ENCODE measurements at regions not wholly inside any gene's neighbourhood (a gene's known extent, or its start where the extent isn't known, plus 50 kb on each side); places are given as distances from the start of the nearest gene placed in this dataset.
"Not testable (repeated sequence)": the region's sequence is repeated elsewhere in the genome, so short reads cannot be mapped to it uniquely, and the experiment has no call there.

DNA sequence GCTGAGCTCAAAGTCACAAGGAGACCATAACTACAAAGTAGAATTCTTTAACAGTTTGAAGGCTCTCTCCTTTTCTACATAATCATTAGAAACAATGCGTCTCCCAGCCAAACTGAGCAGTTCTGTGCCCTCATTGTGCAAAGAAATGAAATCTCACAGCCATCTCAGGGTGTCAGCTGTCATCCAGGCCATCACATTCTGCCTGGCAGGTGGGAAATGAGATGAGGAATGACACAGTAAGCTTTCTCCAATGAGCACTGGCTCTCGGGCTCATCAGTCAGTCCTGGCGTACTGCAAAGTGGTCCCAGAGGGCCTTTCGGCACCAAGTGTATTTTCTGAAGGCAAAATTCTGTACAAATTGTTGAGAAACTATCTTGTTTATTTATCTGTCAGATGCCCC is 306.5 kb downstream of the KCTD12 start:
- no peak for DNase-seq (ENCODE audit: extremely low spot score)
- POLR2A ChIA-PET, result no interaction called here
- CTCF ChIA-PET, result interaction anchor here (1.0 kb wide), 1 partner anchor 9 kb away, joined by 4 read pairs; no protein-coding TSS in a partner anchor
- TF ChIP-seq, protein P1, sequence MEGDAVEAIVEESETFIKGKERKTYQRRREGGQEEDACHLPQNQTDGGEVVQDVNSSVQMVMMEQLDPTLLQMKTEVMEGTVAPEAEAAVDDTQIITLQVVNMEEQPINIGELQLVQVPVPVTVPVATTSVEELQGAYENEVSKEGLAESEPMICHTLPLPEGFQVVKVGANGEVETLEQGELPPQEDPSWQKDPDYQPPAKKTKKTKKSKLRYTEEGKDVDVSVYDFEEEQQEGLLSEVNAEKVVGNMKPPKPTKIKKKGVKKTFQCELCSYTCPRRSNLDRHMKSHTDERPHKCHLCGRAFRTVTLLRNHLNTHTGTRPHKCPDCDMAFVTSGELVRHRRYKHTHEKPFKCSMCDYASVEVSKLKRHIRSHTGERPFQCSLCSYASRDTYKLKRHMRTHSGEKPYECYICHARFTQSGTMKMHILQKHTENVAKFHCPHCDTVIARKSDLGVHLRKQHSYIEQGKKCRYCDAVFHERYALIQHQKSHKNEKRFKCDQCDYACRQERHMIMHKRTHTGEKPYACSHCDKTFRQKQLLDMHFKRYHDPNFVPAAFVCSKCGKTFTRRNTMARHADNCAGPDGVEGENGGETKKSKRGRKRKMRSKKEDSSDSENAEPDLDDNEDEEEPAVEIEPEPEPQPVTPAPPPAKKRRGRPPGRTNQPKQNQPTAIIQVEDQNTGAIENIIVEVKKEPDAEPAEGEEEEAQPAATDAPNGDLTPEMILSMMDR (IDR thresholded peaks at IDR 0.05; ENCODE audit: control extremely low read depth, extremely low read depth, low read depth, missing control alignments), result no peak

DNA sequence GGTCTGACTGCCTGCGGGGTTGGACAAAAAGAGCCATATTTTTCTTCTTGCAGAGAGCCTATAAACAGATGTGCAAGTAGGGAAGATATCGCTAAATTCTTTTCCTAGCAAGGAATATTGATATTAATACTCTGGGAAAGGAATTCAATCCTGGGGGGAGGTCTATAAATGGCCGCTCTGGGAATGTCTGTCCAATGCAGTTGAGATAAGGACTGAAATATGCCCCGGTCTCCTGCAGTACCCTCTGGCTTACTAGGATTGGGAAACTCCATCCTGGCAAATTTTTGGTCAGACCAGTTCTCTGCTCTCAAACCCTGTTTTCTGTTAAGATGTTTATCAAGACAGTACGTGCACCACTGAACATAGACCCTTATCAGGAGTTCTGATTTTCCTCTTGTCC is 310.6 kb downstream of the KCTD12 start:
- DNase-seq (ENCODE audit: extremely low spot score); CTCF ChIA-PET; POLR2A ChIA-PET: not testable (repeated sequence)

DNA sequence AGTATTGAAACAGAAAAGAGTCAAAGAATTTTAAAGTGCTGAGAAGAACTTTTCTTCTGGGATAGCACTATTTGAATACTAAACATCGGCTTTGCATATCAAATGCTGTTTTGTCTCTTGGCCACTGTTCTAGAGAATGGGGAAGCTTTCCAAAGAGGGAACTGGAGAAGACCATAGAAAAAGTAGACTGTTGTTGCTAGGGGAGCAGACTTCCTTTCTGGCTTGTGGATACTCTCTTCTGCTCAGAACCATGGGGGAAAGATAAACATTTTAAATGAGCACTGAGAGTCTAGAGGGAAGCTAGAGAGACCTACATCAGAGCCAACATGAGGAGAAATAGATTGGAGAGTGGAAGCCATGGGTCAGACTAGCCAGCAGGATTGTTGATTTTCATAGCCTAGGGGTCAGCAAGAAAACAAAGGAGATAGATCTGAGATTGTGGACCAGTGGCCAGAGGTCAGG is 315.7 kb downstream of the KCTD12 start:
- no peak for DNase-seq (ENCODE audit: extremely low spot score)
- TF ChIP-seq, protein P1 (IDR thresholded peaks at IDR 0.05; ENCODE audit: control extremely low read depth, extremely low read depth, low read depth, missing control alignments), result no peak
- ChIA-PET CTCF (interaction anchor here (0.8 to 2.1 kb wide), 3 partner anchors 8 to 84 kb away, joined by 3 to 6 read pairs (median 4); no protein-coding TSS in a partner anchor), POLR2A (no interaction called here)

DNA sequence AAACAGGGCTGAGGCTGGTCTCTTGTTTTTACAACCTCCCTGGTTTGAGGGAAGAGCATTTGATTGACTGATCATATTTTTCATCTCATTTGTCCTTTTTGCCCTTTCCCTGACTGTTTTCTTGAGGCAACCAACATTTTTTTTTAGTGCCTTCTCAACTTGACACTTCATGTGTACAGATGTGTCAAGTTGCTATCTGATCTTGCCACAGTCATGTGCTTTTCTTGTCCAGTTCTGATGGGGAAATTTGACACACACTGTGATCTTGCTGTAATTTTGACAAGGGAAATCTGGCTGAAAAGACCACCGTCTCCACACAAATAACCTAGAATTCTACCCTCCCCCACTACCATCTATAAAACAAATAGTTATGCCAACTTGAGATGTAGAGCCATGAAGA is 329.6 kb downstream of the KCTD12 start:
- TF ChIP-seq, protein P1 (IDR thresholded peaks at IDR 0.05; ENCODE audit: control extremely low read depth, extremely low read depth, low read depth, missing control alignments), result no peak
- CTCF ChIA-PET, result no interaction called here
- no peak for DNase-seq (ENCODE audit: extremely low spot score)
- POLR2A ChIA-PET, result no interaction called here

DNA sequence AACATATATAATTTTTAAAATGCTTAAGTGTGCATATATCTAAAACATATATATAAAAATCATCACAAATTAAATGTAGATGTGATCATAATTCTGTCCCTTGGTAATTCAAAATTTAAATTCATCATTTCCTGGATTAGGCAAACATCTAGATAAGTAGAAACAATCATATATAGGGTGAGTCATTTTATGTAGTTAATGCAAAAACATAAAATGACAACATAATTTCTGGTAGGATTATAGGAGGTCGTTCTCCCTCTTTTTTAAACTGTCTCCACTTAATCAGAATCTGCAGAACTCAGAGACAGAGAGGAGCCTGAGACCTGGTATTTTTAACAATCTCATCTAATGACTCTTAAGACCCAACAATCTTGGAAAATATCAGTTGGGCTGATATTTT is 333.4 kb downstream of the KCTD12 start:
- ChIA-PET CTCF (no interaction called here), POLR2A (no interaction called here)
- TF ChIP-seq, protein P1 (IDR thresholded peaks at IDR 0.05; ENCODE audit: control extremely low read depth, extremely low read depth, low read depth, missing control alignments), result no peak

DNA sequence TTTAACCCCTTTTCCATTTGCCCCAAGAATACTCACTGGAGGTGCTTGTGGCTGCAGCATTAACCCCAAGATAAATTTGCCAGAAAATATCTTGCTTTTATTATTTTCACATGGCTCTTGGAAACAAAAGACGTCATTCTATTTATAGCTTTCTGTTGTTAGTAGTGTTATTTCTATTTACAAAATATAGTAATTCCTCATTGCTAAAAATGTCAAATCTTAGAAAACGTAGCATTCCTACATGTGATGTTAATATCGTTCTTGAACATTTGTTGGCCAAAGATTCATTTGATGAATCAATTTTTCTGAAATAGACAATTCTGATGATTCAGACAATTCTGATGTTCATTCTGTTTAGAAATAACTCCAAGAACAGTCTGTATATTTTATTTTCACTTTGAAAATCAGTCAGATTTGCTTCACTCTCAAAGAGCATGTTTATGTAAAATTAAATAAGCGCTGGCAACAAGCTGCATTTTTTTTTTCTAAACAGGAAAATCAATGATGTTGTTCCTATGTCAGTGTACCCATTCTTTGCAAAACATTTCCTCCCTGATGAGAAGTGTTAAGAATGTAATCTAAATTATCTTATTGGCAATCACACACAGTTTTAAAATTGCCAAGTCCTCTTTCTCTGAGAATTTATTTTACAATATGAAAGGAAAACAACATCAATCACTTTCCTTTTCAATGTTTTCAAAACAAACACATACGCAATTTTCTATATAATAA is 334.0 kb downstream of the KCTD12 start:
- POLR2A ChIA-PET, result no interaction called here
- CTCF ChIA-PET, result interaction anchor here (1.1 to 2.1 kb wide), 2 partner anchors 8 to 30 kb away, joined by 3 to 6 read pairs; no protein-coding TSS in a partner anchor
- TF ChIP-seq, protein P1 (IDR thresholded peaks at IDR 0.05; ENCODE audit: control extremely low read depth, extremely low read depth, low read depth, missing control alignments), result no peak
- no peak for DNase-seq (ENCODE audit: extremely low spot score)

More for the DNA sequence above, 333.4 kb downstream of the KCTD12 start:
- no peak for DNase-seq (ENCODE audit: extremely low spot score)

DNA sequence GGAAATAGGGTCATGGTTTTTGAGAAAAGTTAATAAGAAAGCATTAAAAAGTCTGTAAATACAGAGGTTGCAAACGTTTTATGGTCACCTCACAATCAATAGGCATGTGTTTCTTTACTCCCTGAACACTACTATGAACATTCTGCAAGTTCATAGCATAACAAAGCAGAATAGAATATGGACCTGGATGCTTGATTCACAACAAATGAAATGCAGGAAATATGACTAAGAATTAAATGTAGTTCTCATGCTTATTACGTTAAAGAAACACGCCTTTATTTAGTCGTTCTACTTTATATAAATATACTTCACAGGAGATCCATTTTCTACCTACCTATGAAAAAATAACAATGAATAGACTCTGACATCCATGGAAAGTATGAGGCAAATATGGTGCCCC is 344.0 kb downstream of the KCTD12 start:
- TF ChIP-seq, protein P1 (IDR thresholded peaks at IDR 0.05; ENCODE audit: control extremely low read depth, extremely low read depth, low read depth, missing control alignments), result no peak
- no peak for DNase-seq (ENCODE audit: extremely low spot score)
- CTCF ChIA-PET, result no interaction called here
- POLR2A ChIA-PET, result no interaction called here
